ENCODE measurements at regions not wholly inside any gene's neighbourhood (a gene's known extent, or its start where the extent isn't known, plus 50 kb on each side); places are given as distances from the start of the nearest gene placed in this dataset.

DNA sequence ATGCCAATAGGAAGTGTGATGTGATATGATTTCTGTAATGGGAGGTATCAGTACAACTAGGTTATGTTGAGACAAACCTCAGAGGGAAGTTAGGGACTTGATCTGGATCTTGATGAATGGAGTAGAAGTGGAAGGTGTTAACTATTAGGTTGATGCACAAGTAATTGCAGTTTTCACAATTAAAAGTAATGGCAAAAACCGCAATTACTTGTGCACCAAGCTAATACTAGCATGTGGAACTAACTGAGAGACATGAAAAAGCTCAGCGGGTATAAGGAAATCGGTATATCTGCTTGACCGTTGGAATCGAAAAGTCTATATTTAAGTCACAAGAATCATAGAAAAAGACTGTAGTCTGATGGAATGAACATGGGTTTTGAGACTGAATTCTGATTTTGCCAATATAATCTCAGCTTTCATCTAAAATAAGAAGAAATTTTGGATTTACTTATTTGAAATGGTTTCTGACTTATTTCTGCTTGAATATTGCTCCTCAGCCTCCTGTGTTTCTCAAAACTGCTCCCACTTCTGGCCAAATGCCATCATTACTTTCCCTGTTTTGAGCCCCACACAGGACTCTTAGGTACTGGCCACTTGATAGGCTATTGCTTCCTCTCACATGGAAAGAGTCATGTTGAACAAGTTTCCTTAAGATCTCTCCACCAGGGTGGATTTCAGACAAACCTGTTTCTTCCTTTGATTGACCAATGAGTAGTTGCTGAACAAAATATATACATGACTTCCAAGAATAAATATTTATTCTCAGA lies 271.5 kb upstream of the COL8A1 start:
- peak; percentile 3 for DNase-seq (ENCODE audit: low spot score)

DNA sequence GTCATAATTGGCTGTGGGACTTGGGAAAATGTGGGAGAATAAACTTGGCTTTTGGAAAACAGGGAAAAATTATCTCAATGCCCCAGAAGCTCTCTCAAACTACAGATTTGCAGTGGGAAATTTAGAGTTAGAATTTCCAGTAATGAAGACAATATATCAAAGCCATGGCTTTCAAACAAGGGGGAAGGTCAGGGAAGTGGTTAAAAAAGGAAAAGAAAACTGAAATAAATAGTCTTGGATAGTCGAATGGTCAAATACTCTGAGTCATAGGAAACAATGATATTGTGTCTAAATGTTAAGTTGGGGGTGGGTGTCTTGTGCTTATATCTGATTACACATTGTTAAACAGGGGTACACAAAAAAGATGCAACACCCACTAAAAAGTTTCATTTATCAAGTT lies 272.4 kb upstream of the COL8A1 start:
- DNase-seq (ENCODE audit: low spot score): no peak

DNA sequence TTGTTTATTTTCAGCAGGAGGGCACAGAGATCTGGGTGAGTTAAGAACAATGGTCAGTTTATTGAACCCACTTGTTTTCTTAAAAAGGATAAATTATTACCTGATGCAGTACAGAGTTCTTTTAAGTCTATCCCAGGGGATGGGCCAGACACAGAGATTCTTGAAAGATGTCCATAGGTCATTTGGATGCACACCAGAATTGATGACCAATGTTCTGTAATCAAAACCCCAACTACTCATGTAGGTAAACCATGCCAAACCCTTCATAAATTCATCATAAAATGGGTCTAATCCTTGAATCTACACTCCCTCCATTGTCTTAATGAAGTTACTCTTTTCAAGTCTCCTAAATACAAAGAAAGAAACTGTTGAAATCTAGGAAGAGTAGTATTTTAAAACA lies 273.0 kb upstream of the COL8A1 start:
- DNase-seq (ENCODE audit: low spot score): no peak

DNA sequence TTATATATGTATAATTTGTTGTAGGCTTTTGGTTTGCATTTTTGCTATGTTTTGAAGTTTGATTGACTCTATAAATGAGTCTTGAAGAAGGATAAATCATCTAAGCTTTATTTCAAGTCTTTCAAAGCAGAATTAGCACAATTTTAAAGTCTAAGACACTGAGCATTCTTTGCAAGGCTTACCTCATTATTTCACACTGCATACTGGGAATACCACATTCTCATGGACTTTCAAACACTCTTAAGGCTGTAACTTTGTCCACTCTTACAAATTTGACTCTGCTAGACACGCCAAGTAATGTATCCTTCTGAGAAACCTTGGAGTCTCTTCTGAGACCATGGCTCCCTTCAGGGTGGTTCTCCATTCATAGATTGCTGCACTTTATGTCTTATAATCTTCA lies 281.3 kb upstream of the COL8A1 start:
- DNase-seq (ENCODE audit: low spot score): no peak

DNA sequence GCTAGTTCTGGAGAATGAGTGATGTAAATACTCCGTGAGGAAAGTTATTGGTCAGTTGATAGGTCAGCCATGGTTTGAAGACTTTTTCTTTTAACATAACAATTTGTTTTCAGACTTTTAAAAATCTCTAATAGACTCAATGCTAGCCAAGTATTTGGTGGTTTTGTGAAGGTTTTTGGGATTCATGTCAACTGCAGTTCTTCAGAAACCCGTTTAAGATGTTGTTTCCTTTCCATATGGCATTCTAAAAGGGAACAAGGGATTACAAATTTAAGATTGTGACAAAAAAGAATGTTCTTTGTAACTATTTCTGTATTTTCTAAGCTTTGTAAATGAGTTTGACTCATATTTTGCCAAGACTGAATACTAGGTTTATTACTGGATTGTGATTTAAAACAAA lies 281.7 kb upstream of the COL8A1 start:
- DNase-seq (ENCODE audit: low spot score): no peak

DNA sequence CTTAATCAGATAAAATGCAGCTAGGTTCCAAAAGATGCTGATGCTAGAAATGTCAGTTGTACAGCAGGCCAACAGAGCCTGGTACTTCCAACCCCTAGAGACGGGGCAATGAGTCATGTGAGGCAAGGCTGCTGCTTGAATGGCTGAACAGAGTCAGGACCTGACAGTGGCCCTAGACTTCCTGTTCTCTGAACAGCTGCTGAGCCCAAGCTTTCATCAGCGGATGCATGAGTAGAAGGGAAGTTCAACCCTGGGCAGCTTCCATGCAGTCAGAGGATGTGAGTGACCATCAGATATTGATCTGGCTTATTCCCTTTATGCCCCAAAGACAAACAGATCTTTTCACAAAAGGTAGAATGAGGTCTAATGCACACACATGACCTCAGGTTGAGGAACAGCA lies 282.9 kb upstream of the COL8A1 start:
- DNase-seq (ENCODE audit: low spot score): no peak

DNA sequence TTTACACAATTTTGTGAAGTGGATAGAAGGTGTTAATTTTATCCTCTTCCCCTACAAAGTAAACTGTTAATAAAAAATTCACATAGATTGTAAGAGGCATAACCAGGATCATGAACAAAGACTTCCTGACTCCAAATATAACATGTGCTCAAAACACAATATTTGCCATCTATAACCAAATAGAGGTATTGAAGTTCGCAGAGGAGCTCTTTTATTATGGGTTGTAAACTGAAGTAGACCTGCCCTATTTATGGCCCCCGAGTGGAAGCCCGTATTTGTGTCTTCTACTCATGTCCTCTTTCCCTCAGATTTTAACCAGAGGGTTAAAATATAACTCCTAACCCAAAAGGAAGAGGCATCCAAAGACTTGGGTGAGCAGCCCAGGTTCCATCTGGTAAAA lies 285.6 kb upstream of the COL8A1 start:
- DNase-seq (ENCODE audit: low spot score): no peak

DNA sequence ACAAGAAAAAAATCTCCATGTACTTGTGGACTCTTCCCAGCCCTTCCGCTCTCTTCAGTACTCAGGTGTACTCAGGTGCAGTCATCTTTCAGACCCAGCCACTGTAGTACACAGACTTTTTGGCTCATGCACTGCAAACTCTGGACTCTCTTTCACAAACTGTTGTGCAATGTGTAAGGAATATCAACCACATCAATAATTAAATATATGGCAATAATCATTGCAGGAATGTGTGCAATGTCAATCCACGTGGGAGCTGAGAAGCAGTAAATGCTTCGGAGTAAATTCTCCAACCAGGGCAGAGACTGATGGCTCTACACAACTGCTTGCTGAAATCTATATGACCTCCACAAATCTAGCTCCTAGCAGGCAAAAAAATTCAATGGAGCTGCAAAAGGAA lies 287.3 kb upstream of the COL8A1 start:
- DNase-seq (ENCODE audit: low spot score): no peak

DNA sequence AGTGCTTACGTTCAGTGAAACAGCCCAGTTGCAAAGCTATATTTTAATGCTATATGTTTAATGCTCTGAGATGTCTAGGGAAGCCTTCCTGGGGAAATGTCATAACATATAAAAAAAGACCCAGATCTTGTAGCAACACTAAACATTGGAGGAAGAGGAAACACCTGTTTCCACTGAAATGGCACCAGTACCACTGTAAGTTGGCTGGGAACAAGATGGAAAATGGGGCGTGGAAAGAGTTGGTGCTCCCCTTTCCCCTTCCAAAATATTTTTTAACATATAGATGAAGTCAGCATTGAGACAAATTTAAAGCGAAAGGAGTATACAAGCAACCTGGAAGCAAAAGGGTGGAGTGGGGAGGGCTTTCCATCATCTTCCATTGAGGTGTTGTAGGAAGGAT lies 289.9 kb upstream of the COL8A1 start:
- no peak for DNase-seq (ENCODE audit: low spot score)

DNA sequence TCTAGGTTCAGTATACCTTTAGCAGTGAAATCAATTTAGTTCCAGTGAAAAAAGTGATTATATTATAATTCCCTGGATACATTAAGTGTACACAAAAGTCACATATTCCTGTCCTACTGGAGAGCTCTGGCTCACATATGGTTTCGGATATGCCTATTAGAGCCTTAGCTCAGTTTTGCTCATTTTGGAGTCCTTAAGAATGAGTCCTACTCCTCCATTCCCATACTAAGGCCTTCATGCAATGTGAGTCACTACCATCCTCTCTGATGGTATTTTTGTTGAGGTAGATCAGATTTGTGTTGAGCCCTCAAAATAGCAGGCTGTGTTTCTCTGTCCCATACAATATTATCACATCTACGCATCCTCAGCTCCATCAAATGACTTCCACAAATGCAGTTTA lies 294.2 kb upstream of the COL8A1 start:
- DNase-seq (ENCODE audit: low spot score): no peak

DNA sequence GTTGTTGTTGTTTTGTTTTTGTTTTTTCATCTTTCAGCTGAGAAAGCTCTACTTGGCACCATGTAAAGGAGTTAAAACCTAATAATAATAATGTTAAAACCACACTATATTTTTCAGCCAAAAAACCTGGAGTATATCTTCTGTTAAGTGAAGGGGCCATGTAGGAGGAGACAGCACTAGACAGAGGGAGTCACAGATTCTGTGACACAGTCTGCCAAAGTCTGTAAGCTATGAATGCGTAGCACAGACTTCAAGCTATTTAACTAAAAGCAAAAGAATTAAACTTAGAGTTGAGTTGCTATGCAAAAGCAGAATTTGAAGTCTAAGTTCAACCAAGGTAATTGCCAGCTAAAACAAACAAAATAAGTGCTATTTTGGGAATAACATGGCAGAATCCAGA lies 296.0 kb upstream of the COL8A1 start:
- DNase-seq (ENCODE audit: low spot score): no peak

DNA sequence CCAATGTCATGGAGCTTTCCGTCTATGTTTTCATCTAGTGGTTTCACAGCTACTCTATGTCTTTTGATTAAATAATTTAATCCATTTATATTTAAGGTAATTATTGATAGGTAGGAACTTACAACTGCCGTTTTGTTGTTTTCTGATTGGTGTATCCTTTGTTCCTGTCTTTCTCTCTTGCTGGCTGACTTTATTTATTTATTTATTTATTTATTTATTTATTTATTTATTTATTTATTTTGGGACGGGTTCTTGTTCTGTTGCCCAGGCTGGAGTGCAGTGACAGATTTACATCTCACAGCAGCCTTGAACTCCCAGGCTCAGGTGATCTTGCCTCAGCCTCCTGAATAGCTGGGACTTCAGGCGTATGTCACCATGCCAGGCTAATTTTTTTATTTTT lies 299.2 kb upstream of the COL8A1 start:
- no peak for DNase-seq (ENCODE audit: low spot score)

DNA sequence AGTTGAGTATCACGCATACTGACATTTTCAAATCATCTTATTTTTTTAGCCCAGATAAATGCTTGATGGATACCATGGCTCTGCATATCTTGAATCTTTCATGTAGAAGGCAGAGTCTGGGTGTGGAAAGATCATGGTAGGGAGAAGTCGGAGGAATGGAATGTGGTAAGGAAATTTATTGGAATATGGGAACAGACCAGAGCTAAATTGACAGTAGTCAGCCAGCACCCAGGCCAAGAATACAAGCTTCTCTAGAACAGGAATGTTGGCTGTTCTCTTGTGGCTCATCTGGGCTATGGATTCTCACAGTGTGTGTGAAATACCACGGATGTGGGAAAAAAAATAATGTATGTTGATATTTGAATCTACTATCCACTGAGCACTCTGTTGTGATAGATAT lies 305.7 kb upstream of the COL8A1 start:
- no peak for DNase-seq (ENCODE audit: low spot score)

DNA sequence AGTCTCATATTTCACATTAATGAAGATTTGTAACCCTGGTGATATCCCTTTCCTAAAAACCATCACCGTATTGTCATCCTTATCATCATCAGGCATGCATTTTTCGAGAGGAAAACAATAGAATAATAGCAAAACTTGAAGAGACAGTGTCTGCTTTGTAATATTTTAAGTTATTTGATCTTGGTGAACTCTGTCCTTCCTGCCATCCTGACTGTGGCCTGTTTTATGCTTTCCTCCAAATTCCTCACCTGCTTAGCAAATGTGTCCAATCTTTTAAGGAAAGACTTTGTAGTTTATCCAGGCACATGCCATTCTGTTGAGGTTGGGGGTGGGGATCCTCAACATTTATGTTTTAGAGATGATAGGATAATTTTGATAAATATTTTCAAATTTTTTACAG lies 306.1 kb upstream of the COL8A1 start:
- no peak for DNase-seq (ENCODE audit: low spot score)

DNA sequence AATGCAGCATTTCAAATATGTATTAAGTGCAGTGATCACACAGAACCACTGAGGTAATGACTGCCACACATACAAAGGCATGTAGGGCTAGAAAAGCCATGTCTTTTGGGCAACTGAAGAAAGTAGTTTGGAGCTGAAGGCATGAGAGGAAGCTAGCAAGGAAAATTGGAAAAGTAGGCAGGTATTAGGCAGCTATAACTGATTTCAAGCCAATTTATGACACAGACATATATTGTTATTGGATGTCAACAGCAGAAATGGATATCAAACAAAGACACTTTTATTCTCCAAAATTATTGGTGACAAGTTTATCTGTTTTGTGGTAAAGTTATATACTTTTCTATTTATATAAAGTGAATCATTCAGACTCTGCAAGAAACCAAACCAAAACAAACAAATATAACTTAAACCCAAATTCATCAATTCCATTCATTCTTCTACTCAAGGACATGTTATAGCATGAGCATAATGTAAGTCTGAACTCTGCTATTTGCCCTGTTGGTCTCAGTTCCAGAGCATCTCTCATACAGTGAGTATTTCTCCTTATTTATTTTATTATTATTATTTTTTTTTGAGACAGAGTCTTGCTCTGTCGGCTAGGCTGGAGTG lies 307.4 kb upstream of the COL8A1 start:
- DNase-seq (ENCODE audit: low spot score): no peak

DNA sequence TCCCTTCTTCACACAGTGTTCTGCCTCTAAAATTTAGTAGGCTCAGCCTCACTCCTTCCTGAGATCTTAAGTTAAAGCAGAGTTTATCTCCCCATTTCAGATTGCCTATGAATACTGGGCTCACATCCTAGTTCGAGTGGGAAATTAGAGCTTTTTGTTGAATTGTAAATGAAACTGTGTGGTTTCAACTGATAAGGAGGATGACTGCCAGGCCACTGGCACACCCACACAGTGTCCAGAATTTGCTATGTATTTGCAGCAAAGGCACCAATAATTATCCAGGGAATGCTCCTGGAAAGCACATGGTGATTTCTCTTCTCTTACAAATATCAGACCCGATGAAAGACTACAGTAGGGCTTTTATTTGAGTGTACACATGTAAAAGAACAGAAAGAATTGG lies 308.1 kb upstream of the COL8A1 start:
- no peak for DNase-seq (ENCODE audit: low spot score)

DNA sequence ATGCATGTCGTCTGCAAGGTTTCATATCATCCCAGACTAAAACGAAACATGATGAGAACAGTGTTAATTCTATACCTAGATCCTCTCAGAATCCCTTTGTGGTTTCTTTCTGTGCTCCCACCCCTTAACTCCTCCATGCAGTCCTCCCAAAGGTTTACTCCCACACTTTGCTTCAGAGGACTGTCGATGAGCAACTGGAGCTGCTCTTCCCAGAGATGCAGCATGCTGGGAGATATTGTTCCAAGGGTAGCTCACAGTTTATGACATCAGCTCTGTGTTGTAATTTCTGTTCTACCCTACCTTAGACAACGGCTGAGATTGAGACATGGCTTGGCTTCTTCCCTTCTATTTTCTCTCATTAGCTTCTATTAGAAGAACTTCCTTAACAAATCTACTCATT lies 313.0 kb upstream of the COL8A1 start:
- no peak for DNase-seq (ENCODE audit: low spot score)

DNA sequence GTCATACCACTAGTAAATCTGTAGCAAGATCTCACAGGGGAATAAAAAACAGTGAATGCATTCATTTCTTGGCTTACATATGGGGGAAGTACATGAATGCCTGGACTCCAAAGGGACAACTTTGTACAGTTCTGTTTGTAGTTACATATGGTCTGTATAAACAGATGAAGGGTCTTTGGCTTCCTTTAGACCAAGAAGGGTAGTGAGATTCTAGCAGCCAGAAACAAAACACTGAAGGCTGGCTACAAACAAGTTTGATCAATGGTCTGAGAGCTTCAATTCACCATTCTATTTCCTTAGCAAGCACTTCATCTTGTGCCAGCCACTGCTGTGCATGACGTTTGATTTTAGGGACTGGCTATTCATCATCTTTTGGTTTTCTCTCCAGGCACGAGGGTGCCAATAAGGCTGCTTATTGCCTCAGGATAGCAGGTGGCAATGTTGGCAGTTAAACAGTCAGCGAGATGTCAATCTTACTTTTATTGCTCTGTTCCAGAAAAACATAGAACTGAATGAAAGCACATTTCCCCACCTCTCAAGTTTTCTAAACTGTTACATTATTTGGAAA lies 313.7 kb upstream of the COL8A1 start:
- DNase-seq (ENCODE audit: low spot score): no peak

DNA sequence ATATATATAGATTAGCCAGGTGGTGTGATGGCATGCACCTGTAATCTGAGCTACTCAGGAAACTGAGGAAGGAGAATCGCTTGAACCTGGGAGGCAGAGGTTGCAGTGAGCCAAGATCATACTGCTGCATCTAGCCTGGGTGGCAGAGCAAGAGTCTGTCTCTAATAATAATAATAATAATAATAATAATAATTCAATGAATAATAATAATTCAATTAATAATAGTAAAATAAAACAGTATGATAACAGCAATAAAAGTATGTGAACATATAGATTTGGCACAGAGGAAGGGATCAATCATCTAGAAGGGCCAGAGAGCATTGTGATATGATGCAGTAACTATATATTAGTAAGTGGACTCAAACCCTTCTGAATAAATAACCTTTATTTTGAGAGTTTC lies 314.5 kb upstream of the COL8A1 start:
- DNase-seq (ENCODE audit: low spot score): no peak

DNA sequence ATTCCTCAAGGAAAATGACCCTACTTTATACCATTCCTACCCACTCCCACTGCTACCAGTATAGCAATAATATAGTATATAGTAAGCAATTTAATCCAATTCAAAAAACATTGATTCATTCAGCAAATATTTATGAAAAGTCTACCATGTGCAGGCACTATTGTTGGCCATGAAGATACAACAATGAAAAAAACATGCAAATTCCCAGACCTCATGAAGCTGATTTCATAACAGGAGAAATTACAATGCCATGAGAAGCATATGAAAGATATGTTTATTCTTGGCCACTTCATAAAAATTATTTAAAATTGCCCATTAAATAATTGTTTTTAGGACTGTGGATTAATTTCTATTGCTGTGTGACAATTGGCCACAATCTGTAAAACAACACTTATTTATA lies 315.8 kb upstream of the COL8A1 start:
- no peak for DNase-seq (ENCODE audit: low spot score)

DNA sequence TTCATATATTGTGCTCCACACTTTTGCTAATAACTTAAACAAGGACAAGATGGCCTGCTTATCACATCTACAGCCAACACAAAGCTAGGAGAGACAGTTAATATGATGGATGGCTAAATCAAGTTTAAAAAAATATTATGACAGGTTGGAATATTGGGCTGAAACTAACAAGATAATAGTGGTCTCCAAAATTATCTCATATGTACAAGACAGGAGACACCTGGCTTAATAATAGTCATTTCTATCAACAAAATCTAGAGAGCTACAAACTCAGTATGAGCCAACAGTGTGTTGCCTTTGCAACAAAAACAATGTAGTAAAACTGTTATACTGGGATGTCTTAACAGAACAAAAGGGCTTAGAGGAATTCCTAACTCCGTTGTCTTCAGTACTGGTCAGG lies 317.1 kb upstream of the COL8A1 start:
- no peak for DNase-seq (ENCODE audit: low spot score)

DNA sequence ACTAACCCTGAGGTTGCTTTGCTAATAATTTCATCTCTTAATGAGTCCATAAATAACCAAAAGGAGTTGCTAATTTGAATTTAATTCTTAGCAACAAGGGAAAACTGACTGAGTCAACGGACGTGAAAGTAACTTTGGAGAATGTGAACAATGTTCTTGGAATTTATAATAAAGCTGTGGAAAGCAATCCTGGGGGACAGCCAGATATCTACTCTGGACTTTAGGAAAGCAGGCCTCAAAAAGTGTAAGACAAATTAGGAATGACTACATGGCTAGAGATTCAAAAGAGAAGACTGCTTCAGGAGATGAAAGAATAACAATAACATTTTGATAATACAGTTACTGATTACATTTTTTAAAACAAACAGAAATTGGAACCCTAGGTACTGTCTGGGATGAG lies 318.4 kb upstream of the COL8A1 start:
- no peak for DNase-seq (ENCODE audit: low spot score)

DNA sequence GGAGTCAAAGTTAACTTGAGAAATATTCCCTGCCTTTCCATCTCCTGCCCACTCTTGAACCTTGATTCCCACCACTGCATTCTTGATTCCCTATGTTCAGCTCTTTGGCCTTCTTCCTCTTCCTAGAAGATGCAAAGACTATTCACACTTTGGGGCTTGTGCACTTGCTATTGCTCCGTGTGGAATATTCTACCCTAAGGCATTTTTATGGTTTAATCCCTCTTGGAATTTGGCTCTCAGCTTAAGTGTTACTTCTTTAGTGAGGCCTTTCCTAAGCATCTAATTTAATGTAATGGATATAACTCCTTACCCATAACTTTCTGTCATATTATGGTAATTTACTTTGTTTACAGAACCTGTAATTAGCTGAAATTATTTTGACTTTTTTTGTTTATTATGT lies 318.9 kb upstream of the COL8A1 start:
- no peak for DNase-seq (ENCODE audit: low spot score)

DNA sequence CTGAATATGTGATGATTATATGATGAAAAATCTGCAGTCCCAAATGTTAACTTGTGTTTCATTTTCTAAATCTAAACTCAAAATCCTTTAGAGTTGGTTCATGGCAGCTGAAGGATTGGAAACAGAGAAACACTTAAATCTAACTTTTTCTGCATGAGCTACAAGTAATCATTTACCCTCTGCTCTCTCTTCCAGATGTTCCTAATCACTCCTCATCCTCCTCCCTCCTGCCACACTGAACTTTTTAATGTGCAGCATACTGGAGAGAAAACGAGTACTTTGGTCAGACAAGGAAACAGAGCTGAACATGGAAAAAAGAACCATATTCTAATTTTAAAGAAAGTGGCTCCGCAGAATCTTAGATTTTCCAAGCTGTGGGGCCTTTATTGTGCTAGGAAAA lies 321.2 kb upstream of the COL8A1 start:
- DNase-seq (ENCODE audit: low spot score): no peak

Data from cerebellar cortex (tissue), 1 donor.